ENCODE measurements at regions not wholly inside any gene's neighbourhood (a gene's known extent, or its start where the extent isn't known, plus 50 kb on each side); places are given as distances from the start of the nearest gene placed in this dataset.
A peak's percentile ranks its signal among the peaks of the same experiment; 100 is the strongest.

DNA sequence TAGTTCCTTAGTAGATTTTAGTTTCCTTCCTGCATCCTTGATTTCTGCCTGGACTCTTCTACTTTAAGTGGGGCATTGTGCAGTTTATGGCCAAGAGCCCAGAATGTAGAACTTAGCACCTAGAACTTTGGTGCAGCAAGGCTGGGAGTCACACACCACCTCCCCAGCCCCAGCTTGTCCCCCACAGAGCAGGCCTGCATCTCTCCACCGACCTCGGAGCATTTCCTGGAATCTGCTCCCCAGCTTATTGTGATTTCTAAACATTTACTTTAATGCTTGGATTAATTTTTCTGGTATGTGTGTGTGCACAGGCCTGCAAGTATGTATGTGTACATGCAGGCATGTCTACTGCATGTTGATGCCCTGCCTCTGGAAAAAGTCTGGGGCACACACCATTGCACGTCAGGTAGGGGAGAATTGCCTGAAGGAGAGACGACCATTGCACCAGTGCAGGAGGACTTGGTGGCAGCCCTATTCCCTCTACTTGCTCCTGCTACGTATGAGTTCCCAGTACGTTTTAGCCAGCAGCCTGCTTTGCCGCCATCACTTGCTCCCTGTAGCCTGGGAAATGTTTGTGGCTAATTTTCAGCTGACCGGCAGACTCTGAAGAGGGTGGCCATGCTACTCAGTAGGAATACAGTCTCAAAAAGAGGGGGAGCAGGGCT, 419.9 kb upstream of the HS6ST1 start:
- no peak for DNase-seq

GRCh38 chr2:128742467-128742866, 423.8 kb upstream of the HS6ST1 start:
- no peak for DNase-seq

- DNase-seq = no peak
Observed at GRCh38 chr2:128745946-128746345, 427.3 kb upstream of the HS6ST1 start.

- DNase-seq = no peak
Observed at GRCh38 chr2:128746356-128746755, 427.7 kb upstream of the HS6ST1 start.

- no peak for DNase-seq
Observed at GRCh38 chr2:128748336-128748735, 429.7 kb upstream of the HS6ST1 start.

GRCh38 chr2:128748835-128749605, 430.4 kb upstream of the HS6ST1 start:
- DNase-seq = no peak

- no peak for DNase-seq
Observed at GRCh38 chr2:128750328-128751165, 431.9 kb upstream of the HS6ST1 start.

- DNase-seq = no peak
Observed at GRCh38 chr2:128751746-128752145, 433.1 kb upstream of the HS6ST1 start.

GRCh38 chr2:128752691-128753263, 434.1 kb upstream of the HS6ST1 start:
- DNase-seq = no peak

- no peak for DNase-seq
Observed at GRCh38 chr2:128753321-128753720, 434.7 kb upstream of the HS6ST1 start.

GRCh38 chr2:128753800-128754199, 435.1 kb upstream of the HS6ST1 start:
- no peak for DNase-seq

DNA sequence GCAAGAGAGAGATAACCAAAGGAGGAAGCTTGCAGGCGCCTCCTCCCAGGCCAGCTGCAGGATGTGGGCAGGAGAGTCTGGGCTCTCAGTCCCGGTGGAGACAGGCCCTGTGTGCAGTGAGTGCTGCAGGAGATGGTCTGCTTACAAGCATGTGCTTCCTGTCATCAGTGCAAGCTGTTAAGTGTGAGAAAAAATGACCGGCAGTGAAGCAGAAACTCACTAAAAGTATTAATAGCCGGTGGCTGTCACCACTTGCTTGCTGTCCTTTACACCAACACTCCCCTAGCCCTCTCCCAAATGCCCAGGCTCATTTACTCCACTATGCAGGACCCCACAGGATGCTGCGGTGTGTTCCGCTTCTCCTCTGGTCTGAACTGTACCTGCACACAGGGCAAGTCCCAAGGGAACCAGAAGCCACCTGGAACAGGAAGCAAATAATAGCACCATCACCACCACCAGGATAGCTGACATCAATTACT, 435.6 kb upstream of the HS6ST1 start:
- DNase-seq = peak in 1 of 2 donors; percentile 94

DNA sequence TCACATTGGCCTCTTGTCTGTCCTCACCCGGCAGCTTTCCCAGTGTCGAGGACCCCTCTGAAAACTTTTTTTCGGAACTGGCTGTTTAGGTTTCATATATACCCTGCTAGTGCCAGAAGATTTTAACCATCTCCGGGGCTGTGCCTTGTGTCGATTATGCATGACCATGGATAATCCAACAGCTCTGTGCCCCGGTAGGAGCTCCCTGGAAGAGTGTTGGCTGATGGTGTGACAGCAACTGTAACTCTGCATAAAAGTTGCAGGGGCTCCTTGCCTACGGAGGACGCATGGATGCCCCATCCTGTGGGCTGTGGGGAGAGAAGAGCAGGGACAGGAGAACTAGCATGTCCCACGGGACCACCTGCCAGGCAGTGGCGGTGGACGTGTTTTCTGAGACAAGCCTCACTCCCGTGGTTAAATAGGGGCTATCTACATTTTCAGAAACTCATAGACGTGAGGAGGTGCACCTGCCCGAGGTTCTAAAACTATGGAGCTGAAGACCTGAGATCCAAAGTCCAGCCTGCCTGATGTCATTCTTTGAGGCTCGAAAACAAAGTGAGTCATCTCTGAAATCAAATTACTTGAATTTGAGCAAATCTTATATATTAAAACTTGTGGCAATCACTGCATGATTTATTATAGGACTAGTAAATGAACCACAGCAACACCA, 437.2 kb upstream of the HS6ST1 start:
- no peak for DNase-seq

DNA sequence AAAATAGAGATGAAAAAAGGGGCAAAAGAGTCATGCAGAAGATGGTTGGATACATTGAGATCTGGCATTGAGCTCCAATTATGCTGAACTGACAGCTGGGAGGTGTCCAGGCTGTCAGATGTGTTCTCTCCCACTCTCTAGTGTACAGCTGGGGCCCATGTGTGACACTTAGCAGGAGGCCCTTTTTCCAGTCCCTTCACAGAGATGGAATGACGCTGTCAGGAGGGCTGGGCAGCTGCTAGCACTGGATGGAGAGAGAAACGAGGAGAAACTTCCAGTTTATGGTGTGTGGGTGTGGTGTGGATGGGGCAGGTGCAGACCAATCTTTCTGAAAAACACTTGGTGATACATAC, 437.7 kb upstream of the HS6ST1 start:
- DNase-seq = no peak

GRCh38 chr2:128765811-128766210, 447.1 kb upstream of the HS6ST1 start:
- no peak for DNase-seq

DNA sequence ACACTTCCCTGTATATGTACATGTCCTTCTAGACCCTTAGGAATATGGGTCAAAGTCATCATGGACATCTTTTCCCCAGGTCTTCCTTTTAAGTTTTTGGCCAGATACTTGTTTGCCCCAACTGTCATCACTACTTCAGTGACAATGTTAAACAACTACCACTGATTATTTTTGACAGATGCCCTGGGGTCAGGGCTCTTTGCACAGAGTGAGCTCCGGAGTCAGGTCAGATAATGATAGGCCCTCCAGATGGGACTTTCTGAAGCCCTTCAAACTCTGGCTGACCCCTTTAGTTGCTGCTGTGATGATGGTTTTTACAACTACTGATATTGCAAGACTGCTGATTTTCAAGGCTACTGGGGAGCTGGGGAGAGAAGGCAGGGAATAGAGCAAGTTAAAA, 449.4 kb upstream of the HS6ST1 start:
- DNase-seq = no peak

DNA sequence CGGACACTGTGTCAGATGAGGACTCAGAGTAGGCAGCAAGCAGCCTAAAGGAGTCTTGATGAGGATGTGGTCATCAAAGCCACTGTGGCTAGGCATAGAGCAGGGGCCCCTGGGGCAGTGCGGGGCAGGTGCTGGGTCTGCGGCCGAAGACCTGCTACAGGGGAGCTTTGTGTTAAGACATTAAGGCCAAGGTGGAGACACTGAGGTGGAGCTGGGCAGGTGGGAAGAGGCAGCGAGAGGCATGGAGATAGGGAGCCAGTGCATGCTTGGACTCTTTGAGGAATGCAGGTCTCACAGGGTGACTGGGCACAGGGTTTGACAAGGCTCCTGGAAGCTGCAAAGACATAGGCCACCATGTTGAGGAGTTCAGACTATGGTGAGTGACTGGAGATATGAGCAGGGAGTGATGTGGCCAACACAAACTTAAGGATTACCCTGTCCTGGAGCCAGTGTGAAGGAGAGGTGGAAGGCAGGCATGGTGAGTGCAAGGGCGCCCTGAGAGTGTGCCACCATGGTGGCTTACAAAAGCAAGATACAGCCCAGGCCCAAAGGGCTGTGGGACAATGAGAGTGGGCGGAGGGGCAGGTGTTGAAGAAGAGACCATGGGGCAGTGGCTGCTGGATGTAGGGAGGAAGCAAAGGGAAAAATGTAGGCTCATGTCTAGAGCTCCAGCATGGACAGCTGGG, 450.9 kb upstream of the HS6ST1 start:
- DNase-seq = no peak

GRCh38 chr2:128770143-128771085, 451.7 kb upstream of the HS6ST1 start:
- no peak for DNase-seq

DNA sequence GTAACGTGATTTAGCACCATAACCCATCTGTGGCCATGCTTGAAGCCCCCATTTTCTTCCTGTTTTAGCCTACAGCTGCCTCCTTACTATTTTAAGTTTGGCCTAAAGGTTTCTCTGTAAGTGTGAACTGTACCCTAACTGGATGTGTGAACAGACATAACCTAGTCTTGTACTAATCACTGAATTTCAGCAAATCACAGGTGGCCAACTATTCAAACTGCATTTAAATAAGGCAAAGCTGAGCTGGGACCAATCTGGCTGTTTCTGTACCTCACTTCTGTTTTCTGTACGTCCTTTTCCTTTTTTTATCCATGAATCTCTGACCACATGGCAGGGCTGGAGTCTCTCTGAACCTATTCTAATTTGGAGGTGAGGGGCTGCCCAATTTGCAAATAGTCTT, 452.7 kb upstream of the HS6ST1 start:
- DNase-seq = no peak

- no peak for DNase-seq
Observed at GRCh38 chr2:128772671-128773070, 454.0 kb upstream of the HS6ST1 start.

Measured in bone marrow (tissue), 2 donors.